Liver (tissue), 8 donors: ENCODE measurements at regions not wholly inside any gene's neighbourhood (a gene's known extent, or its start where the extent isn't known, plus 50 kb on each side); places are given as distances from the start of the nearest gene placed in this dataset.

Experiments
- DNase-seq: peaks from one replicate; pipeline ENCODE4 v3.0.0-alpha.2; 2017; ENCODE audit warnings: low spot score
- H3K27ac ChIP-seq, 2 donors: one replicate each; pipeline ENCODE4 v1.7.0; 2013; ENCODE audit warnings: inconsistent platforms in 2 of 2, low read length in 2 of 2, control low read depth in 1 of 2, low read depth in 1 of 2, mild to moderate bottlenecking in 1 of 2
- H3K27me3 ChIP-seq, 4 donors: one replicate each; pipeline versions ENCODE4 v1.6.1 to v1.7.0; 2013; ENCODE audit warnings: low read length in 3 of 4, inconsistent platforms in 1 of 4, mild to moderate bottlenecking in 1 of 4, moderate library complexity in 1 of 4; ENCODE audit not compliant: control insufficient read depth in 4 of 4, insufficient read depth in 4 of 4
- H3K36me3 ChIP-seq, 4 donors: one replicate each; pipeline versions ENCODE4 v1.6.1 to v1.7.0; 2013; ENCODE audit warnings: low read length in 3 of 4, mild to moderate bottlenecking in 3 of 4, low read depth in 1 of 4, moderate library complexity in 1 of 4; ENCODE audit not compliant: control insufficient read depth in 4 of 4, insufficient read depth in 3 of 4
- H3K4me1 ChIP-seq, 4 donors: one replicate each; pipeline versions ENCODE4 v1.6.1 to v1.7.0; 2013; ENCODE audit warnings: low read length in 3 of 4, mild to moderate bottlenecking in 3 of 4, moderate library complexity in 1 of 4; ENCODE audit not compliant: control insufficient read depth in 4 of 4, insufficient read depth in 4 of 4
- H3K4me3 ChIP-seq, 3 donors: one replicate each; pipeline versions ENCODE4 v1.6.1 to v1.7.0; 2013; ENCODE audit warnings: low read length in 3 of 3, control low read depth in 1 of 3, low read depth in 1 of 3, mild to moderate bottlenecking in 1 of 3
- H3K9ac ChIP-seq, 2 donors: one replicate each; pipeline ENCODE4 v1.7.0; 2013; ENCODE audit warnings: low read length in 2 of 2, mild to moderate bottlenecking in 2 of 2, moderate library complexity in 2 of 2, control low read depth in 1 of 2, low read depth in 1 of 2
- H3K9me3 ChIP-seq, 4 donors: one replicate each; pipeline versions ENCODE4 v1.6.1 to v1.7.0; 2013; ENCODE audit warnings: low read length in 3 of 4; ENCODE audit not compliant: control insufficient read depth in 4 of 4
- EGR1 ChIP-seq, 2 donors: IDR thresholded peaks; 2 replicates each; pipeline ENCODE4 v1.6.1; 2016 to 2018; ENCODE audit warnings: antibody characterized with exemption in 2 of 2, low read depth in 2 of 2
- FOXA1 ChIP-seq: IDR thresholded peaks from 2 replicates; pipeline ENCODE4 v1.6.1; 2016; ENCODE audit warnings: antibody characterized with exemption
- FOXA2 ChIP-seq: IDR thresholded peaks from 2 replicates; pipeline ENCODE4 v1.6.1; 2016; ENCODE audit warnings: antibody characterized with exemption
- GABPA ChIP-seq, 2 donors: IDR thresholded peaks in 1 of 2; conservative IDR thresholded peaks in 1 of 2; 2 replicates each; pipeline ENCODE4 v1.6.1; 2016; ENCODE audit warnings: antibody characterized with exemption in 2 of 2, mild to moderate bottlenecking in 1 of 2, moderate library complexity in 1 of 2
- HNF4A ChIP-seq, 2 donors: conservative IDR thresholded peaks; 2 replicates each; pipeline ENCODE4 v1.6.1; 2016; ENCODE audit warnings: antibody characterized with exemption in 2 of 2, mild to moderate bottlenecking in 2 of 2
- HNF4G ChIP-seq: IDR thresholded peaks from 2 replicates; pipeline ENCODE4 v1.6.1; 2016; ENCODE audit warnings: antibody characterized with exemption
- JUND ChIP-seq, 2 donors: IDR thresholded peaks; 2 replicates each; pipeline ENCODE4 v1.6.1; 2016; ENCODE audit warnings: antibody characterized with exemption in 2 of 2
- NR2F2 ChIP-seq: IDR thresholded peaks from 2 replicates; pipeline ENCODE4 v1.6.1; 2016; ENCODE audit warnings: antibody characterized with exemption
- RAD21 ChIP-seq, 2 donors: IDR thresholded peaks; 2 replicates each; pipeline ENCODE4 v1.6.1; 2016; ENCODE audit warnings: antibody characterized with exemption in 2 of 2, mild to moderate bottlenecking in 2 of 2
- RXRA ChIP-seq, 2 donors: IDR thresholded peaks; 2 replicates each; pipeline ENCODE4 v1.6.1; 2017 to 2018; ENCODE audit warnings: antibody characterized with exemption in 2 of 2, mild to moderate bottlenecking in 1 of 2
- SP1 ChIP-seq: IDR thresholded peaks from 2 replicates; pipeline ENCODE4 v1.6.1; 2018; ENCODE audit warnings: antibody characterized with exemption, mild to moderate bottlenecking
- TAF1 ChIP-seq: conservative IDR thresholded peaks from 2 replicates; pipeline ENCODE4 v1.6.1; 2016; ENCODE audit warnings: antibody characterized with exemption, mild to moderate bottlenecking
- YY1 ChIP-seq: IDR thresholded peaks from 2 replicates; pipeline ENCODE4 v1.6.1; 2016; ENCODE audit warnings: antibody characterized with exemption, mild to moderate bottlenecking
- WGBS: extraction: QIAGEN DNeasy Blood & Tissue Kit; methylation state at CpG from one replicate; pipeline ENCODE4 v1.1.7; 2013; 5-methylcytosine and 5-hydroxymethylcytosine counted together
- TF ChIP-seq, protein P1 (sequence below): fragments of 150-350 bp; IDR thresholded peaks from 2 replicates; pipeline ENCODE4 v1.5.1; 2017; ENCODE audit warnings: improper control_type of control experiment, low read depth, low read length; ENCODE audit not compliant: missing input control
- TF ChIP-seq, protein P2 (sequence below): IDR thresholded peaks from 2 replicates; pipeline ENCODE4 v1.6.1; 2016; ENCODE audit warnings: antibody characterized with exemption, mild to moderate bottlenecking
- TF ChIP-seq, protein P3 (sequence below): IDR thresholded peaks from 2 replicates; pipeline ENCODE4 v1.6.1; 2016; ENCODE audit warnings: antibody characterized with exemption
- TF ChIP-seq, protein P4 (sequence below): IDR thresholded peaks from 2 replicates; pipeline ENCODE4 v1.6.1; 2016; ENCODE audit warnings: antibody characterized with exemption
- TF ChIP-seq, protein P5 (sequence below): IDR thresholded peaks from 2 replicates; pipeline ENCODE4 v1.6.1; 2016; ENCODE audit warnings: antibody characterized with exemption
- donor health status: healthy.
- donor health status: healthy.
- donor health status: healthy.
- donor health status: healthy.
- donor health status: healthy.

DNA sequence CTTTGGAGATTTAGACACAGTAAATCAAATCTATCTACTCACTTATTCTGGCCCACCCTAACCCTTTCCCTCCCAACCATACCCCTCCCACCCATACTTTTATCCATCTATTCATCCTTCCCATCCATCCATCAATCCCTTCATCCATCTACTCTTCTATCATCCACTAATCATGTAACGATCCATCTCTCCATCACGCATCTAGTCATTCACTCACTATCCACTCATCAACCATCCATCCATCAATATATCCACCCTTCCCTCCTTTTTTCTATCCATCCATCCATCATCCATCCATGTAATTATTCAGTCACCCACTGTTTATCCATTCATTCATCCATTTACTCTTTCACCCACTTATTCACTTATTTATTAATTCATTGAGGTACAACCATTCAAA, 74.0 kb downstream of the FOXD2 start:
- Histone ChIP-seq H3K9ac (no peak overlapping the region), H3K36me3 (no peaks in the 10 kb centered on the region), H3K4me1 (peaks cover 14 to 33% (median 19%) of the 10 kb centered on the region in 4 donors), H3K4me3 (no peak overlapping the region), H3K27me3 (no peaks in the 10 kb centered on the region), H3K27ac (no peak overlapping the region), H3K9me3 (peaks cover 0 to 2% (median 0%) of the 10 kb centered on the region in 4 donors)
- 97% methylated on average over 2 of the region's 2 CpGs for WGBS
- no peak for DNase-seq
- TF ChIP-seq, protein P1, sequence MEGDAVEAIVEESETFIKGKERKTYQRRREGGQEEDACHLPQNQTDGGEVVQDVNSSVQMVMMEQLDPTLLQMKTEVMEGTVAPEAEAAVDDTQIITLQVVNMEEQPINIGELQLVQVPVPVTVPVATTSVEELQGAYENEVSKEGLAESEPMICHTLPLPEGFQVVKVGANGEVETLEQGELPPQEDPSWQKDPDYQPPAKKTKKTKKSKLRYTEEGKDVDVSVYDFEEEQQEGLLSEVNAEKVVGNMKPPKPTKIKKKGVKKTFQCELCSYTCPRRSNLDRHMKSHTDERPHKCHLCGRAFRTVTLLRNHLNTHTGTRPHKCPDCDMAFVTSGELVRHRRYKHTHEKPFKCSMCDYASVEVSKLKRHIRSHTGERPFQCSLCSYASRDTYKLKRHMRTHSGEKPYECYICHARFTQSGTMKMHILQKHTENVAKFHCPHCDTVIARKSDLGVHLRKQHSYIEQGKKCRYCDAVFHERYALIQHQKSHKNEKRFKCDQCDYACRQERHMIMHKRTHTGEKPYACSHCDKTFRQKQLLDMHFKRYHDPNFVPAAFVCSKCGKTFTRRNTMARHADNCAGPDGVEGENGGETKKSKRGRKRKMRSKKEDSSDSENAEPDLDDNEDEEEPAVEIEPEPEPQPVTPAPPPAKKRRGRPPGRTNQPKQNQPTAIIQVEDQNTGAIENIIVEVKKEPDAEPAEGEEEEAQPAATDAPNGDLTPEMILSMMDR: no peak
- TF ChIP-seq NR2F2: no peak
- no peak for TF ChIP-seq YY1
- TF ChIP-seq, protein P2, sequence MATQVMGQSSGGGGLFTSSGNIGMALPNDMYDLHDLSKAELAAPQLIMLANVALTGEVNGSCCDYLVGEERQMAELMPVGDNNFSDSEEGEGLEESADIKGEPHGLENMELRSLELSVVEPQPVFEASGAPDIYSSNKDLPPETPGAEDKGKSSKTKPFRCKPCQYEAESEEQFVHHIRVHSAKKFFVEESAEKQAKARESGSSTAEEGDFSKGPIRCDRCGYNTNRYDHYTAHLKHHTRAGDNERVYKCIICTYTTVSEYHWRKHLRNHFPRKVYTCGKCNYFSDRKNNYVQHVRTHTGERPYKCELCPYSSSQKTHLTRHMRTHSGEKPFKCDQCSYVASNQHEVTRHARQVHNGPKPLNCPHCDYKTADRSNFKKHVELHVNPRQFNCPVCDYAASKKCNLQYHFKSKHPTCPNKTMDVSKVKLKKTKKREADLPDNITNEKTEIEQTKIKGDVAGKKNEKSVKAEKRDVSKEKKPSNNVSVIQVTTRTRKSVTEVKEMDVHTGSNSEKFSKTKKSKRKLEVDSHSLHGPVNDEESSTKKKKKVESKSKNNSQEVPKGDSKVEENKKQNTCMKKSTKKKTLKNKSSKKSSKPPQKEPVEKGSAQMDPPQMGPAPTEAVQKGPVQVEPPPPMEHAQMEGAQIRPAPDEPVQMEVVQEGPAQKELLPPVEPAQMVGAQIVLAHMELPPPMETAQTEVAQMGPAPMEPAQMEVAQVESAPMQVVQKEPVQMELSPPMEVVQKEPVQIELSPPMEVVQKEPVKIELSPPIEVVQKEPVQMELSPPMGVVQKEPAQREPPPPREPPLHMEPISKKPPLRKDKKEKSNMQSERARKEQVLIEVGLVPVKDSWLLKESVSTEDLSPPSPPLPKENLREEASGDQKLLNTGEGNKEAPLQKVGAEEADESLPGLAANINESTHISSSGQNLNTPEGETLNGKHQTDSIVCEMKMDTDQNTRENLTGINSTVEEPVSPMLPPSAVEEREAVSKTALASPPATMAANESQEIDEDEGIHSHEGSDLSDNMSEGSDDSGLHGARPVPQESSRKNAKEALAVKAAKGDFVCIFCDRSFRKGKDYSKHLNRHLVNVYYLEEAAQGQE: no peak
- TF ChIP-seq SP1: no peak
- no peak for TF ChIP-seq HNF4G
- no peak for TF ChIP-seq JUND (IDR thresholded peaks at IDR 0.05)
- TF ChIP-seq RXRA (IDR thresholded peaks at IDR 0.05): no peak
- TF ChIP-seq, protein P3, sequence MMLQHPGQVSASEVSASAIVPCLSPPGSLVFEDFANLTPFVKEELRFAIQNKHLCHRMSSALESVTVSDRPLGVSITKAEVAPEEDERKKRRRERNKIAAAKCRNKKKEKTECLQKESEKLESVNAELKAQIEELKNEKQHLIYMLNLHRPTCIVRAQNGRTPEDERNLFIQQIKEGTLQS: no peak
- TF ChIP-seq, protein P4, sequence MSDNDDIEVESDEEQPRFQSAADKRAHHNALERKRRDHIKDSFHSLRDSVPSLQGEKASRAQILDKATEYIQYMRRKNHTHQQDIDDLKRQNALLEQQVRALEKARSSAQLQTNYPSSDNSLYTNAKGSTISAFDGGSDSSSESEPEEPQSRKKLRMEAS: no peak
- no peak for TF ChIP-seq RAD21 (IDR thresholded peaks at IDR 0.05)
- TF ChIP-seq FOXA1: no peak
- no peak for TF ChIP-seq TAF1
- TF ChIP-seq FOXA2: no peak
- no peak for TF ChIP-seq EGR1 (IDR thresholded peaks at IDR 0.05; ENCODE audit: low read depth in 2 of 2)
- TF ChIP-seq, protein P5, sequence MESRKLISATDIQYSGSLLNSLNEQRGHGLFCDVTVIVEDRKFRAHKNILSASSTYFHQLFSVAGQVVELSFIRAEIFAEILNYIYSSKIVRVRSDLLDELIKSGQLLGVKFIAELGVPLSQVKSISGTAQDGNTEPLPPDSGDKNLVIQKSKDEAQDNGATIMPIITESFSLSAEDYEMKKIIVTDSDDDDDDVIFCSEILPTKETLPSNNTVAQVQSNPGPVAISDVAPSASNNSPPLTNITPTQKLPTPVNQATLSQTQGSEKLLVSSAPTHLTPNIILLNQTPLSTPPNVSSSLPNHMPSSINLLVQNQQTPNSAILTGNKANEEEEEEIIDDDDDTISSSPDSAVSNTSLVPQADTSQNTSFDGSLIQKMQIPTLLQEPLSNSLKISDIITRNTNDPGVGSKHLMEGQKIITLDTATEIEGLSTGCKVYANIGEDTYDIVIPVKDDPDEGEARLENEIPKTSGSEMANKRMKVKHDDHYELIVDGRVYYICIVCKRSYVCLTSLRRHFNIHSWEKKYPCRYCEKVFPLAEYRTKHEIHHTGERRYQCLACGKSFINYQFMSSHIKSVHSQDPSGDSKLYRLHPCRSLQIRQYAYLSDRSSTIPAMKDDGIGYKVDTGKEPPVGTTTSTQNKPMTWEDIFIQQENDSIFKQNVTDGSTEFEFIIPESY: no peak
- no peak for TF ChIP-seq GABPA (IDR thresholded peaks at IDR 0.05 in 1 of 2, conservative IDR thresholded peaks at IDR 0.05 in 1 of 2)
- no peak for TF ChIP-seq HNF4A (conservative IDR thresholded peaks at IDR 0.05)
